Eye (tissue), 1 donor: ENCODE measurements at regions not wholly inside any gene's neighbourhood (a gene's known extent, or its start where the extent isn't known, plus 50 kb on each side); places are given as distances from the start of the nearest gene placed in this dataset.
"Not testable (repeated sequence)": the region's sequence is repeated elsewhere in the genome, so short reads cannot be mapped to it uniquely, and the experiment has no call there.

ENCODE experiments used
- DNase-seq: peaks from one replicate; pipeline ENCODE4 v3.0.0-alpha.2; 2015

GRCh38 chr14:80055667-80056496, 155.4 kb downstream of the DIO2 start:
- peak; percentile 81 for DNase-seq

GRCh38 chr14:80055226-80055625, 156.1 kb downstream of the DIO2 start:
- DNase-seq, result no peak

- DNase-seq, result no peak
Measured at GRCh38 chr14:80054020-80054419, 157.3 kb downstream of the DIO2 start.

- DNase-seq, result no peak
Measured at GRCh38 chr14:80049055-80049454, 162.2 kb downstream of the DIO2 start.

- DNase-seq, result no peak
Measured at GRCh38 chr14:80047761-80048160, 163.5 kb downstream of the DIO2 start.

- DNase-seq, result no peak
Measured at GRCh38 chr14:80037349-80037748, 174.0 kb downstream of the DIO2 start.

- no peak for DNase-seq
Measured at GRCh38 chr14:80024417-80024816, 186.9 kb downstream of the DIO2 start.

GRCh38 chr14:80018476-80018875, 192.8 kb downstream of the DIO2 start:
- not testable (repeated sequence) for DNase-seq

GRCh38 chr14:80017795-80018194, 193.5 kb downstream of the DIO2 start:
- DNase-seq, result peak; percentile 13

GRCh38 chr14:80010245-80010644, 201.1 kb downstream of the DIO2 start:
- not testable (repeated sequence) for DNase-seq

- no peak for DNase-seq
Measured at GRCh38 chr14:80005561-80005960, 205.7 kb downstream of the DIO2 start.

GRCh38 chr14:80004871-80005270, 206.4 kb downstream of the DIO2 start:
- DNase-seq, result no peak

- no peak for DNase-seq
Measured at GRCh38 chr14:80003138-80003537, 208.2 kb downstream of the DIO2 start.

GRCh38 chr14:79997509-79998208, 213.6 kb downstream of the DIO2 start:
- DNase-seq, result no peak

- peak; percentile 12 for DNase-seq
Measured at GRCh38 chr14:79992407-79993198, 218.7 kb downstream of the DIO2 start.

GRCh38 chr14:79991866-79992265, 219.4 kb downstream of the DIO2 start:
- DNase-seq, result no peak

- DNase-seq, result no peak
Measured at GRCh38 chr14:79989990-79990389, 221.3 kb downstream of the DIO2 start.

GRCh38 chr14:79986251-79986650, 225.1 kb downstream of the DIO2 start:
- no peak for DNase-seq

GRCh38 chr14:79972230-79972629, 239.1 kb downstream of the DIO2 start:
- DNase-seq, result peak; percentile 62

- no peak for DNase-seq
Measured at GRCh38 chr14:79971330-79971729, 240.0 kb downstream of the DIO2 start.

- DNase-seq, result no peak
Measured at GRCh38 chr14:79967453-79967852, 243.9 kb downstream of the DIO2 start.

- no peak for DNase-seq
Measured at GRCh38 chr14:79967001-79967400, 244.3 kb downstream of the DIO2 start.

- no peak for DNase-seq
Measured at GRCh38 chr14:79965896-79966295, 245.4 kb downstream of the DIO2 start.
